HG02870 (cell line): ENCODE measurements at regions not wholly inside any gene's neighbourhood (a gene's known extent, or its start where the extent isn't known, plus 50 kb on each side); places are given as distances from the start of the nearest gene placed in this dataset.

Experiments
- ATAC-seq: cut with Tn5 transposase; IDR thresholded peaks from one replicate; pipeline ENCODE4 v1.9.1; 2021; ENCODE audit warnings: mild to moderate bottlenecking, moderate library complexity; ENCODE audit not compliant: unreplicated experiment

GRCh38 chr7:116417593-116418345, 81.8 kb upstream of the CAV2 start:
- no peak for ATAC-seq

GRCh38 chr7:116418524-116418923, 81.0 kb upstream of the CAV2 start:
- no peak for ATAC-seq

GRCh38 chr7:116420003-116420402, 79.5 kb upstream of the CAV2 start:
- no peak for ATAC-seq

GRCh38 chr7:116421298-116421697, 78.2 kb upstream of the CAV2 start:
- no peak for ATAC-seq

- no peak for ATAC-seq
Observed at GRCh38 chr7:116422683-116423082, 76.9 kb upstream of the CAV2 start.

GRCh38 chr7:116423499-116423898, 76.0 kb upstream of the CAV2 start:
- no peak for ATAC-seq

GRCh38 chr7:116425647-116426209, 73.8 kb upstream of the CAV2 start:
- no peak for ATAC-seq

- no peak for ATAC-seq
Observed at GRCh38 chr7:116426428-116427156, 72.9 kb upstream of the CAV2 start.

GRCh38 chr7:116429986-116430619, 69.4 kb upstream of the CAV2 start:
- ATAC-seq = no peak

GRCh38 chr7:116431787-116432526, 67.6 kb upstream of the CAV2 start:
- ATAC-seq = no peak

- no peak for ATAC-seq
Observed at GRCh38 chr7:116432527-116432916, 67.0 kb upstream of the CAV2 start.

- ATAC-seq = no peak
Observed at GRCh38 chr7:116433246-116433645, 66.3 kb upstream of the CAV2 start.

GRCh38 chr7:116434820-116435341, 64.7 kb upstream of the CAV2 start:
- no peak for ATAC-seq

- no peak for ATAC-seq
Observed at GRCh38 chr7:116436305-116436826, 63.2 kb upstream of the CAV2 start.

GRCh38 chr7:116438267-116438666, 61.3 kb upstream of the CAV2 start:
- no peak for ATAC-seq

GRCh38 chr7:116439005-116439404, 60.5 kb upstream of the CAV2 start:
- no peak for ATAC-seq

- no peak for ATAC-seq
Observed at GRCh38 chr7:116439841-116440549, 59.5 kb upstream of the CAV2 start.

- ATAC-seq = no peak
Observed at GRCh38 chr7:116441534-116441933, 58.0 kb upstream of the CAV2 start.

GRCh38 chr7:116443101-116443523, 56.4 kb upstream of the CAV2 start:
- ATAC-seq = no peak

GRCh38 chr7:116443646-116444045, 55.9 kb upstream of the CAV2 start:
- ATAC-seq = no peak
